CD8-positive, alpha-beta memory T cell (primary cell): ENCODE measurements at regions not wholly inside any gene's neighbourhood (a gene's known extent, or its start where the extent isn't known, plus 50 kb on each side); places are given as distances from the start of the nearest gene placed in this dataset.

Source experiments
- CTCF ChIA-PET: fragments of 350-600 bp; sonication (Branson Sonifier 250); formaldehyde crosslinking; loops from one replicate; lab custom pipeline; 2021; ENCODE audit warnings: antibody characterized with exemption; lab: Charles Lee
- POLR2A ChIA-PET: fragments of 350-600 bp; sonication (Branson Sonifier 250); formaldehyde crosslinking; loops from one replicate; lab custom pipeline; 2021; ENCODE audit warnings: antibody characterized with exemption; lab: Charles Lee
- DNase-seq, 5 donors: peaks; one replicate each; pipeline versions ENCODE4 v3.0.0 to v3.0.0-alpha.2; 2020 to 2022; ENCODE audit warnings: mixed read lengths in 1 of 5
- H3K27ac ChIP-seq: one replicate; pipeline ENCODE4 v1.7.0; 2013; ENCODE audit warnings: low read depth, mild to moderate bottlenecking, low read length, moderate library complexity
- H3K27me3 ChIP-seq: 2 replicates; pipeline ENCODE4 v1.7.0; 2013; ENCODE audit warnings: low read length, mild to moderate bottlenecking; ENCODE audit not compliant: insufficient read depth, poor library complexity, severe bottlenecking
- H3K36me3 ChIP-seq: 2 replicates; pipeline ENCODE4 v1.7.0; 2013; ENCODE audit warnings: mild to moderate bottlenecking, low read length, moderate library complexity; ENCODE audit not compliant: insufficient read depth
- H3K4me1 ChIP-seq: 2 replicates; pipeline ENCODE4 v1.7.0; 2013; ENCODE audit warnings: mild to moderate bottlenecking, low read length, moderate library complexity; ENCODE audit not compliant: insufficient read depth
- H3K4me3 ChIP-seq: 2 replicates; pipeline ENCODE4 v1.7.0; 2013; ENCODE audit warnings: mild to moderate bottlenecking, low read length
- H3K9me3 ChIP-seq: 2 replicates; pipeline ENCODE4 v1.7.0; 2013; ENCODE audit warnings: mild to moderate bottlenecking, low read length
- H3K27ac Mint-ChIP-seq, 8 donors: one replicate each; pipeline ENCODE4 v1.8.0; 2020 to 2021; ENCODE audit warnings: mixed read lengths in 8 of 8, mild to moderate bottlenecking in 6 of 8, inconsistent platforms in 3 of 8, moderate library complexity in 3 of 8
- H3K27me3 Mint-ChIP-seq, 2 donors: one replicate each; pipeline ENCODE4 v1.8.0; 2020 to 2021; ENCODE audit warnings: mixed read lengths in 2 of 2, mild to moderate bottlenecking in 1 of 2, moderate library complexity in 1 of 2
- H3K36me3 Mint-ChIP-seq, 3 donors: one replicate each; pipeline ENCODE4 v1.8.0; 2020 to 2021; ENCODE audit warnings: mixed read lengths in 3 of 3, inconsistent platforms in 1 of 3, mild to moderate bottlenecking in 1 of 3
- H3K4me1 Mint-ChIP-seq, 3 donors: one replicate each; pipeline ENCODE4 v1.8.0; 2020 to 2021; ENCODE audit warnings: mixed read lengths in 3 of 3, inconsistent platforms in 1 of 3, mild to moderate bottlenecking in 1 of 3
- H3K4me3 Mint-ChIP-seq, 7 donors: one replicate each; pipeline ENCODE4 v1.8.0; 2020 to 2021; ENCODE audit warnings: mixed read lengths in 7 of 7, mild to moderate bottlenecking in 6 of 7, moderate library complexity in 4 of 7, inconsistent platforms in 2 of 7
- H3K9me3 Mint-ChIP-seq, 5 donors: one replicate each; pipeline ENCODE4 v1.8.0; 2020 to 2022; ENCODE audit warnings: mixed read lengths in 5 of 5, mild to moderate bottlenecking in 3 of 5, moderate library complexity in 2 of 5, inconsistent platforms in 1 of 5

- Histone ChIP-seq H3K4me3 (no peak overlapping the region), H3K27me3 (no peaks in the 10 kb centered on the region), H3K4me1 (no peaks in the 10 kb centered on the region), H3K36me3 (no peaks in the 10 kb centered on the region), H3K9me3 (no peaks in the 10 kb centered on the region), H3K27ac (no peak overlapping the region)
- H3K36me3 Mint-ChIP-seq = no peaks in the 10 kb centered on the region
- H3K4me1 Mint-ChIP-seq = no peaks in the 10 kb centered on the region
- DNase-seq = no peak
- H3K9me3 Mint-ChIP-seq = no peaks in the 10 kb centered on the region
- ChIA-PET POLR2A (no interaction called here), CTCF (no interaction called here)
- H3K27ac Mint-ChIP-seq = no peak overlapping the region
- peaks cover 0 to 10% of the 10 kb centered on the region in 2 donors for H3K27me3 Mint-ChIP-seq
- no peak overlapping the region for H3K4me3 Mint-ChIP-seq
Measured at GRCh38 chr10:61612450-61612849, 50.3 kb upstream of the CABCOCO1 start.

GRCh38 chr10:61612009-61612408 lies 50.7 kb upstream of the CABCOCO1 start:
- no peak overlapping the region for H3K27ac ChIP-seq
- H3K36me3 ChIP-seq = no peaks in the 10 kb centered on the region
- DNase-seq = no peak
- H3K27ac Mint-ChIP-seq = no peak overlapping the region
- H3K36me3 Mint-ChIP-seq = no peaks in the 10 kb centered on the region
- H3K27me3 Mint-ChIP-seq = peaks cover 0 to 10% of the 10 kb centered on the region in 2 donors
- H3K9me3 Mint-ChIP-seq = no peaks in the 10 kb centered on the region
- H3K27me3 ChIP-seq = no peaks in the 10 kb centered on the region
- H3K4me1 Mint-ChIP-seq = no peaks in the 10 kb centered on the region
- H3K4me3 ChIP-seq = no peak overlapping the region
- no peaks in the 10 kb centered on the region for H3K4me1 ChIP-seq
- H3K4me3 Mint-ChIP-seq = no peak overlapping the region
- CTCF ChIA-PET = no interaction called here
- POLR2A ChIA-PET = no interaction called here
- H3K9me3 ChIP-seq = no peaks in the 10 kb centered on the region

- no peaks in the 10 kb centered on the region for H3K27me3 ChIP-seq
- H3K36me3 ChIP-seq = no peaks in the 10 kb centered on the region
- no peaks in the 10 kb centered on the region for H3K4me1 Mint-ChIP-seq
- H3K9me3 Mint-ChIP-seq = no peaks in the 10 kb centered on the region
- no peak overlapping the region for H3K4me3 Mint-ChIP-seq
- DNase-seq = no peak
- H3K27ac ChIP-seq = no peak overlapping the region
- H3K36me3 Mint-ChIP-seq = no peaks in the 10 kb centered on the region
- no peaks in the 10 kb centered on the region for H3K4me1 ChIP-seq
- H3K27ac Mint-ChIP-seq = no peak overlapping the region
- H3K27me3 Mint-ChIP-seq = peaks cover 1 to 20% of the 10 kb centered on the region in 2 donors
- ChIA-PET CTCF (interaction anchor here (1.4 kb wide), 1 partner anchor 9 kb away, joined by 3 read pairs; no protein-coding TSS in a partner anchor), POLR2A (no interaction called here)
- no peaks in the 10 kb centered on the region for H3K9me3 ChIP-seq
- H3K4me3 ChIP-seq = no peak overlapping the region
Measured at GRCh38 chr10:61609701-61610100, 53.0 kb upstream of the CABCOCO1 start.

DNA sequence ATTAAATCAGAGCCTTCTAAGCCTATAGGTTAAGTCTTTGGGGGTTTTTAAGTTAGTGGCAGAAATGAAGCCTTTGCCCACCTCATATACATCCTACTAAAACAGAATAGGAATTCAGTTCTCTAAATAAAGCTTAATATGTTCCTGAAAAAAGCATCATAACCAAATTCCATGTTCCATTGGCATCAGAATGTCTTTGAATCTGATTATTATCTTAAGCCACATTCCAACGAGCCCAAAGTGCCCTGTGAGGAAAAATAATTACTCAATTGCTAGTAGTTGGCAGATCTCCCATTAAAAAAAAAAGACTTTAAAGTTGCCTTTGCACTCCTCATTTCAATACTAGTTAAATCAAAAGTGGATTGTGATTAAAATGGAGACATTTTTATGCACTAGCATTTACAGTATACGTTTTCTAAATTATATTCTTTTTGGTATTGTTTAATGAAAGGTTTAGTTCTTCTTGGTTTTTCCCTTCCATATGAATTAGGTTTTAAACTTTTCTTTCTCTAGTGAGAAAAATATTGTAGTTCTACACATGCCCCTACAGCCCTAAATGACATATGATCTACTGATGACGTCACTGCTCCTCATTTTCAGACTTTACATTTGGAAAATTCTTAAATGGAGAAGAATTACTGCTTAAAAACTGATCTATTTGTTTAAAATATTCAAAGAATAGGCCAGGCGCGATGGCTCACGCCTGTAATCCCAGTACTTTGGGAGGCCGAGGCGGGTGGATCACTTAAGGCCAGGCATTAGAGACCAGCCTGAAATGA lies 54.3 kb upstream of the CABCOCO1 start:
- H3K9me3 ChIP-seq = no peaks in the 10 kb centered on the region

DNA sequence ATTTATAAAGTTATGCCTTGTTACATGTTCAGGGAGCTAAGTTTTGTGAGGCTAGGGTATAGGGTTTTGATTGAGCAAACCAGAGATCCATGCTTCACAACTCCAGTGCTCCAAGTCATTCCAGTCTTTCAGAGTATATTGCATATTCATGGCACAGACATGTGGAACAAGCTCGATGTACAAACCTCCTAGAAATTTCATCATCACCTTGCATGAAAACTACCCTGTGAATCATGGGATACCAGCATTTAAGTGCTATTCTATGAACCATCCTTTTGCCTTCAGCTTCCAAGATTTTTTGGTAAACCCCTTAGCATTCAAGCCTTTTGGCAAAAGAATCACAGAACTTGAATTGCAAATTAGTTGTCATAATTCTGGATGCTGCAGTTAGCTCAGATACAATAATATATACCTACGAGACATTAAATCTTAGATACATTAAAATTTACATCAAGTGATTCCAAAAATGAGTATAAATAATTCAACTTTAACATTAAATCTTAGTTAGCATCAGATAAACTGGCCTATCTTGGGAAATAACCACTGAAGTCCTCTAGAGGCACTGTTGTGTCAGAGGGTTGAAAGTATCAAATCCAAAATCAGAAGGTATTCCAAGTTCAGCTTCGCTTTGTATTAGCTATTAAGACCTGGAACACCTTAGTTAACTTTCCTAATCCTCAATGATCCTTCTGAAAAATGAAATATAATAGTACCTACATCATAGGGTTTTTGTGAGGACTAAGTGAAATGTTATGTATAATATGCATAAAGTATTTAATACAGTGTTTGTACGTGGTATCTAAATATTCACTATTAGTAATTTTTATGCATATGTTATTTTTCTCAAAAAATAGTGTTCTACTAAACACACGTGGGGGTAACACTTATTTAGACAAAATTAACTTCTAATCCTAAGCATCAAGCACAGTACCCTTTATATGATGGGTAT lies 55.5 kb upstream of the CABCOCO1 start:
- CTCF ChIA-PET = no interaction called here
- H3K36me3 Mint-ChIP-seq = no peaks in the 10 kb centered on the region

More for the DNA sequence above, 54.3 kb upstream of the CABCOCO1 start:
- CTCF ChIA-PET = no interaction called here
- no peak overlapping the region for H3K4me3 Mint-ChIP-seq
- H3K36me3 Mint-ChIP-seq = no peaks in the 10 kb centered on the region
- no peaks in the 10 kb centered on the region for H3K4me1 ChIP-seq
- no peaks in the 10 kb centered on the region for H3K36me3 ChIP-seq
- no peak overlapping the region for H3K4me3 ChIP-seq
- no peak overlapping the region for H3K27ac ChIP-seq
- H3K27me3 ChIP-seq = no peaks in the 10 kb centered on the region
- no peaks in the 10 kb centered on the region for H3K4me1 Mint-ChIP-seq
- no peak for DNase-seq
- H3K9me3 Mint-ChIP-seq = no peaks in the 10 kb centered on the region
- H3K27me3 Mint-ChIP-seq = peaks cover 1 to 17% of the 10 kb centered on the region in 2 donors
- POLR2A ChIA-PET = no interaction called here
- no peak overlapping the region for H3K27ac Mint-ChIP-seq

DNA sequence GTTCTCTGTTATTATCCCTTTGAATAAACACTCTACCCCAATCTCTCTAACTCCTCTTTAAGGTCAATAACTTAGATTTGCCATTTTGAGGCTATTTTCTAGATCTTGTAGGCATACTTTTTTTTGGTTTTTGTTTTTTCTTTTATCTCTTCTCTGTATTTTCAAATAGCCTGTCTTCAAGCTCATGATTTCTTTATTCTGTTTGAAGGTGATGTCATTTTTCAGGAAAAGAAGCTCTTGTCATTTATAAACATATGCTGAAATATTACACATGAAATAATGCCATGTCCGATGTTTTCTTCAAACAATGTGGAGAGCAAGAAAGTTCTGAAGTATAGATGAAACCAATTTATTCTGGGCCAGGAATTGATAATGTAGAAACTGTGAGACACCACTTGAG lies 57.5 kb upstream of the CABCOCO1 start:
- H3K36me3 ChIP-seq = no peaks in the 10 kb centered on the region
- Mint-ChIP-seq H3K4me1 (no peaks in the 10 kb centered on the region), H3K4me3 (no peak overlapping the region), H3K9me3 (no peaks in the 10 kb centered on the region), H3K36me3 (no peaks in the 10 kb centered on the region), H3K27me3 (peaks cover 1 to 11% of the 10 kb centered on the region in 2 donors), H3K27ac (no peak overlapping the region)
- H3K4me3 ChIP-seq = no peak overlapping the region
- H3K4me1 ChIP-seq = no peaks in the 10 kb centered on the region
- POLR2A ChIA-PET = no interaction called here
- no peak for DNase-seq
- H3K27ac ChIP-seq = no peak overlapping the region
- CTCF ChIA-PET = no interaction called here
- no peaks in the 10 kb centered on the region for H3K27me3 ChIP-seq
- H3K9me3 ChIP-seq = no peaks in the 10 kb centered on the region

More for the DNA sequence above, 55.5 kb upstream of the CABCOCO1 start:
- H3K36me3 ChIP-seq = no peaks in the 10 kb centered on the region
- H3K27me3 ChIP-seq = no peaks in the 10 kb centered on the region
- peaks cover 1 to 17% of the 10 kb centered on the region in 2 donors for H3K27me3 Mint-ChIP-seq
- no peak overlapping the region for H3K27ac ChIP-seq
- no peak overlapping the region for H3K4me3 Mint-ChIP-seq
- no peaks in the 10 kb centered on the region for H3K9me3 Mint-ChIP-seq
- H3K4me1 ChIP-seq = no peaks in the 10 kb centered on the region
- no peak for DNase-seq
- no peak overlapping the region for H3K4me3 ChIP-seq
- no peaks in the 10 kb centered on the region for H3K9me3 ChIP-seq
- H3K27ac Mint-ChIP-seq = no peak overlapping the region
- POLR2A ChIA-PET = no interaction called here
- no peaks in the 10 kb centered on the region for H3K4me1 Mint-ChIP-seq

DNA sequence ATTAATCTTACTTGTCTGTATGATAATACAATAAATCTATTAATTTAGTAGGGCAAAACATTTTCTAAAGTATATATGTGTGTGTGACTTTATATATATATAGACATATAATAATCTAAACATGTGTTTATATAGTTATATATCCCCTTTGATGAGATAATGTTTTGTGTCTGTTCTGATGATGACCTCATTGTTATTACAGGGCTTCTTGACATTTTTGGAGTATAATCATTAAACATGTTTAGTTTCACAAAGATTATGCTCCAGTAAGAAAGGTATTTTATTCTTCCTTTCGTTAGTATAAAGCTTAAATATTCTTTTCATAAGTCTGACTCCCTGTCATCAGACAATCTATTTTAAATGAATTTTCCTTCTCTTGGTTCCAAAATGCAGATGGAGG lies 62.3 kb upstream of the CABCOCO1 start:
- no peak for DNase-seq
- H3K9me3 ChIP-seq = no peaks in the 10 kb centered on the region
- peaks cover 0 to 15% of the 10 kb centered on the region in 2 donors for H3K27me3 Mint-ChIP-seq
- H3K27ac ChIP-seq = no peak overlapping the region
- H3K27ac Mint-ChIP-seq = no peak overlapping the region
- no peaks in the 10 kb centered on the region for H3K36me3 ChIP-seq
- H3K4me1 ChIP-seq = no peaks in the 10 kb centered on the region
- no peak overlapping the region for H3K4me3 ChIP-seq
- H3K9me3 Mint-ChIP-seq = no peaks in the 10 kb centered on the region
- ChIA-PET CTCF (no interaction called here), POLR2A (no interaction called here)
- H3K4me1 Mint-ChIP-seq = no peaks in the 10 kb centered on the region
- H3K36me3 Mint-ChIP-seq = no peaks in the 10 kb centered on the region
- no peak overlapping the region for H3K4me3 Mint-ChIP-seq
- H3K27me3 ChIP-seq = no peaks in the 10 kb centered on the region

GRCh38 chr10:61594430-61594829 lies 68.3 kb upstream of the CABCOCO1 start:
- no peaks in the 10 kb centered on the region for H3K4me1 Mint-ChIP-seq
- no peak for DNase-seq

More at GRCh38 chr10:61594430-61594829, 68.3 kb upstream of the CABCOCO1 start:
- ChIA-PET POLR2A (no interaction called here), CTCF (no interaction called here)
- Histone ChIP-seq H3K4me3 (no peak overlapping the region), H3K27me3 (no peaks in the 10 kb centered on the region), H3K36me3 (no peaks in the 10 kb centered on the region), H3K9me3 (no peaks in the 10 kb centered on the region), H3K4me1 (no peaks in the 10 kb centered on the region), H3K27ac (no peak overlapping the region)
- Mint-ChIP-seq H3K4me3 (no peak overlapping the region), H3K36me3 (no peaks in the 10 kb centered on the region), H3K27me3 (peaks cover 0 to 19% of the 10 kb centered on the region in 2 donors), H3K9me3 (no peaks in the 10 kb centered on the region), H3K27ac (no peak overlapping the region)
